ENCODE measurements at regions not wholly inside any gene's neighbourhood (a gene's known extent, or its start where the extent isn't known, plus 50 kb on each side); places are given as distances from the start of the nearest gene placed in this dataset.

GRCh38 chr13:34458756-34459715 is 483.0 kb upstream of the NBEA start:
- H3K27me3 ChIP-seq (ENCODE audit: control insufficient read depth in 1 of 2, insufficient read depth in 2 of 2, low read length in 2 of 2), result no peaks in the 10 kb centered on the region
- Mint-ChIP-seq H3K4me1 (ENCODE audit: low read depth) (no peaks in the 10 kb centered on the region), H3K36me3 (ENCODE audit: low read depth) (no peaks in the 10 kb centered on the region), H3K4me3 (no peak overlapping the region), H3K9me3 (peaks cover 3% of the 10 kb centered on the region), H3K27ac (no peak overlapping the region), H3K27me3 (peaks cover 6% of the 10 kb centered on the region)
- no peak for ATAC-seq (ENCODE audit: poor library complexity)
- ChIA-PET CTCF (no interaction called here), POLR2A (no interaction called here)
- H3K4me1 ChIP-seq (ENCODE audit: insufficient read depth, low read length), result no peaks in the 10 kb centered on the region
- H3K4me3 ChIP-seq (ENCODE audit: low read length), result no peak overlapping the region
- peaks cover 0 to 5% of the 10 kb centered on the region in 2 experiments for H3K9me3 ChIP-seq (ENCODE audit: control insufficient read depth in 1 of 2, insufficient read depth in 1 of 2, low read length in 2 of 2)
- intact Hi-C loops (cut with DNase I, micrococcal nuclease), result no loop called here
- no peak overlapping the region for H3K27ac ChIP-seq (ENCODE audit: low read depth in 1 of 2, low read length in 2 of 2)
- TF ChIP-seq, protein P1, sequence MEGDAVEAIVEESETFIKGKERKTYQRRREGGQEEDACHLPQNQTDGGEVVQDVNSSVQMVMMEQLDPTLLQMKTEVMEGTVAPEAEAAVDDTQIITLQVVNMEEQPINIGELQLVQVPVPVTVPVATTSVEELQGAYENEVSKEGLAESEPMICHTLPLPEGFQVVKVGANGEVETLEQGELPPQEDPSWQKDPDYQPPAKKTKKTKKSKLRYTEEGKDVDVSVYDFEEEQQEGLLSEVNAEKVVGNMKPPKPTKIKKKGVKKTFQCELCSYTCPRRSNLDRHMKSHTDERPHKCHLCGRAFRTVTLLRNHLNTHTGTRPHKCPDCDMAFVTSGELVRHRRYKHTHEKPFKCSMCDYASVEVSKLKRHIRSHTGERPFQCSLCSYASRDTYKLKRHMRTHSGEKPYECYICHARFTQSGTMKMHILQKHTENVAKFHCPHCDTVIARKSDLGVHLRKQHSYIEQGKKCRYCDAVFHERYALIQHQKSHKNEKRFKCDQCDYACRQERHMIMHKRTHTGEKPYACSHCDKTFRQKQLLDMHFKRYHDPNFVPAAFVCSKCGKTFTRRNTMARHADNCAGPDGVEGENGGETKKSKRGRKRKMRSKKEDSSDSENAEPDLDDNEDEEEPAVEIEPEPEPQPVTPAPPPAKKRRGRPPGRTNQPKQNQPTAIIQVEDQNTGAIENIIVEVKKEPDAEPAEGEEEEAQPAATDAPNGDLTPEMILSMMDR (IDR thresholded peaks at IDR 0.05), result no peak
- no peak for DNase-seq
- H3K36me3 ChIP-seq (ENCODE audit: insufficient read depth, low read length), result no peaks in the 10 kb centered on the region

GRCh38 chr13:34459856-34460255 is 482.2 kb upstream of the NBEA start:
- POLR2A ChIA-PET, result no interaction called here

GRCh38 chr13:34462843-34463242 is 479.2 kb upstream of the NBEA start:
- Mint-ChIP-seq H3K36me3 (ENCODE audit: low read depth) (no peaks in the 10 kb centered on the region), H3K27ac (no peak overlapping the region)

More at GRCh38 chr13:34459856-34460255, 482.2 kb upstream of the NBEA start:
- DNase-seq (no peak), ATAC-seq (ENCODE audit: poor library complexity) (no peak)
- H3K27ac Mint-ChIP-seq, result no peak overlapping the region
- CTCF ChIA-PET, result no interaction called here
- H3K27me3 Mint-ChIP-seq, result no peaks in the 10 kb centered on the region
- no peaks in the 10 kb centered on the region for H3K4me1 ChIP-seq (ENCODE audit: insufficient read depth, low read length)
- no peaks in the 10 kb centered on the region for H3K36me3 ChIP-seq (ENCODE audit: insufficient read depth, low read length)
- no peaks in the 10 kb centered on the region for H3K27me3 ChIP-seq (ENCODE audit: control insufficient read depth in 1 of 2, insufficient read depth in 2 of 2, low read length in 2 of 2)
- H3K9me3 ChIP-seq (ENCODE audit: control insufficient read depth in 1 of 2, insufficient read depth in 1 of 2, low read length in 2 of 2), result peaks cover 0 to 4% of the 10 kb centered on the region in 2 experiments
- TF ChIP-seq, protein P1 (IDR thresholded peaks at IDR 0.05), result no peak
- H3K4me1 Mint-ChIP-seq (ENCODE audit: low read depth), result no peaks in the 10 kb centered on the region
- H3K27ac ChIP-seq (ENCODE audit: low read depth in 1 of 2, low read length in 2 of 2), result no peak overlapping the region
- no peak overlapping the region for H3K4me3 Mint-ChIP-seq
- intact Hi-C loops (cut with DNase I, micrococcal nuclease), result no loop called here
- H3K9me3 Mint-ChIP-seq, result peaks cover 3% of the 10 kb centered on the region
- H3K4me3 ChIP-seq (ENCODE audit: low read length), result no peak overlapping the region
- no peaks in the 10 kb centered on the region for H3K36me3 Mint-ChIP-seq (ENCODE audit: low read depth)

More at GRCh38 chr13:34462843-34463242, 479.2 kb upstream of the NBEA start:
- Mint-ChIP-seq H3K9me3 (no peaks in the 10 kb centered on the region), H3K27me3 (no peaks in the 10 kb centered on the region), H3K4me1 (ENCODE audit: low read depth) (no peaks in the 10 kb centered on the region), H3K4me3 (no peak overlapping the region)
- Histone ChIP-seq H3K9me3 (ENCODE audit: control insufficient read depth in 1 of 2, insufficient read depth in 1 of 2, low read length in 2 of 2) (no peaks in the 10 kb centered on the region), H3K4me3 (ENCODE audit: low read length) (no peak overlapping the region), H3K27ac (ENCODE audit: low read depth in 1 of 2, low read length in 2 of 2) (no peak overlapping the region), H3K36me3 (ENCODE audit: insufficient read depth, low read length) (no peaks in the 10 kb centered on the region), H3K4me1 (ENCODE audit: insufficient read depth, low read length) (no peaks in the 10 kb centered on the region), H3K27me3 (ENCODE audit: control insufficient read depth in 1 of 2, insufficient read depth in 2 of 2, low read length in 2 of 2) (no peaks in the 10 kb centered on the region)
- ChIA-PET POLR2A (no interaction called here), CTCF (no interaction called here)
- ATAC-seq (ENCODE audit: poor library complexity), result no peak
- intact Hi-C loops (cut with DNase I, micrococcal nuclease), result no loop called here
- no peak for DNase-seq
- TF ChIP-seq, protein P1 (IDR thresholded peaks at IDR 0.05), result no peak
